Naive thymus-derived CD8-positive, alpha-beta T cell (primary cell): ENCODE measurements at regions not wholly inside any gene's neighbourhood (a gene's known extent, or its start where the extent isn't known, plus 50 kb on each side); places are given as distances from the start of the nearest gene placed in this dataset.
A peak's percentile ranks its signal among the peaks of the same experiment; 100 is the strongest.
"Not testable (repeated sequence)": the region's sequence is repeated elsewhere in the genome, so short reads cannot be mapped to it uniquely, and the experiment has no call there.

Experiments used
- ATAC-seq, 2 donors: fragments of 150-1000 bp; cut with Tn5 transposase in 1 of 2; sonication (Bioruptor Pico), chemical (Tn5 transposase) in 1 of 2; 1 replicate in 1 of 2; 2 replicates in 1 of 2; pipeline ENCODE4 v1.10.0; 2021; ENCODE audit warnings: mild to moderate bottlenecking in 2 of 2, moderate library complexity in 2 of 2
- POLR2A ChIA-PET: fragments of 350-600 bp; sonication (Branson Sonifier 250); formaldehyde crosslinking; loops from one replicate; lab custom pipeline; 2021; ENCODE audit warnings: antibody characterized with exemption; lab: Charles Lee
- DNase-seq, 10 donors: peaks; one replicate each; pipeline versions ENCODE4 v3.0.0 to v3.0.0-alpha.2; 2020 to 2022
- H3K27ac Mint-ChIP-seq, 10 donors: one replicate each; pipeline ENCODE4 v1.8.0; 2020 to 2022; ENCODE audit warnings: mild to moderate bottlenecking in 10 of 10, mixed read lengths in 10 of 10, moderate library complexity in 4 of 10, inconsistent platforms in 1 of 10
- H3K27me3 Mint-ChIP-seq, 5 donors: one replicate each; pipeline ENCODE4 v1.8.0; 2021 to 2022; ENCODE audit warnings: mixed read lengths in 5 of 5
- H3K36me3 Mint-ChIP-seq, 3 donors: one replicate each; pipeline ENCODE4 v1.8.0; 2020 to 2022; ENCODE audit warnings: mixed read lengths in 3 of 3, mild to moderate bottlenecking in 2 of 3, inconsistent platforms in 1 of 3
- H3K4me1 Mint-ChIP-seq, 4 donors: one replicate each; pipeline ENCODE4 v1.8.0; 2021 to 2022; ENCODE audit warnings: mixed read lengths in 4 of 4
- H3K4me3 Mint-ChIP-seq, 10 donors: one replicate each; pipeline ENCODE4 v1.8.0; 2020 to 2022; ENCODE audit warnings: mild to moderate bottlenecking in 10 of 10, mixed read lengths in 10 of 10, moderate library complexity in 6 of 10, inconsistent platforms in 1 of 10
- H3K9me3 Mint-ChIP-seq, 9 donors: one replicate each; pipeline ENCODE4 v1.8.0; 2020 to 2022; ENCODE audit warnings: mixed read lengths in 9 of 9, mild to moderate bottlenecking in 3 of 9, inconsistent platforms in 1 of 9, moderate library complexity in 1 of 9

GRCh38 chr5:97979740-97980139 lies 793.7 kb upstream of the RGMB start:
- Mint-ChIP-seq H3K27me3 (no peaks in the 10 kb centered on the region), H3K27ac (no peak overlapping the region), H3K36me3 (no peaks in the 10 kb centered on the region), H3K4me1 (no peaks in the 10 kb centered on the region), H3K9me3 (peaks cover 0 to 10% (median 0%) of the 10 kb centered on the region in 9 donors), H3K4me3 (no peak overlapping the region)
- POLR2A ChIA-PET = no interaction called here
- DNase-seq (no peak), ATAC-seq (no peak)

GRCh38 chr5:97980291-97980690 lies 793.2 kb upstream of the RGMB start:
- POLR2A ChIA-PET = no interaction called here
- H3K9me3 Mint-ChIP-seq = peaks cover 0 to 10% (median 0%) of the 10 kb centered on the region in 9 donors
- no peaks in the 10 kb centered on the region for H3K27me3 Mint-ChIP-seq
- no peaks in the 10 kb centered on the region for H3K4me1 Mint-ChIP-seq
- peak overlapping the region in 1 of 10 donors; percentile 25 for H3K27ac Mint-ChIP-seq
- H3K36me3 Mint-ChIP-seq = no peaks in the 10 kb centered on the region
- ATAC-seq = no peak
- no peak for DNase-seq
- no peak overlapping the region for H3K4me3 Mint-ChIP-seq

GRCh38 chr5:97986069-97986468 lies 787.4 kb upstream of the RGMB start:
- H3K4me3 Mint-ChIP-seq = no peak overlapping the region
- peaks cover 0 to 8% (median 3%) of the 10 kb centered on the region in 9 donors for H3K9me3 Mint-ChIP-seq

GRCh38 chr5:97991236-97991635 lies 782.2 kb upstream of the RGMB start:
- no peak for DNase-seq
- peaks cover 0 to 3% (median 0%) of the 10 kb centered on the region in 5 donors for H3K27me3 Mint-ChIP-seq
- peaks cover 0 to 1% (median 0%) of the 10 kb centered on the region in 3 donors for H3K36me3 Mint-ChIP-seq
- POLR2A ChIA-PET = no interaction called here
- no peak for ATAC-seq
- H3K4me1 Mint-ChIP-seq = no peaks in the 10 kb centered on the region
- H3K4me3 Mint-ChIP-seq = no peak overlapping the region
- peaks cover 0 to 26% (median 10%) of the 10 kb centered on the region in 9 donors for H3K9me3 Mint-ChIP-seq
- H3K27ac Mint-ChIP-seq = no peak overlapping the region

More at GRCh38 chr5:97986069-97986468, 787.4 kb upstream of the RGMB start:
- ATAC-seq = no peak
- Mint-ChIP-seq H3K36me3 (no peaks in the 10 kb centered on the region), H3K27ac (no peak overlapping the region), H3K27me3 (peaks cover 0 to 2% (median 0%) of the 10 kb centered on the region in 5 donors), H3K4me1 (no peaks in the 10 kb centered on the region)
- POLR2A ChIA-PET = no interaction called here
- no peak for DNase-seq

- H3K36me3 Mint-ChIP-seq = peaks cover 0 to 1% (median 0%) of the 10 kb centered on the region in 3 donors
- no peak overlapping the region for H3K4me3 Mint-ChIP-seq
- POLR2A ChIA-PET = no interaction called here
- DNase-seq (no peak), ATAC-seq (no peak)
- H3K4me1 Mint-ChIP-seq = no peaks in the 10 kb centered on the region
- peaks cover 0 to 3% (median 0%) of the 10 kb centered on the region in 5 donors for H3K27me3 Mint-ChIP-seq
- no peak overlapping the region for H3K27ac Mint-ChIP-seq
- H3K9me3 Mint-ChIP-seq = peaks cover 0 to 10% (median 7%) of the 10 kb centered on the region in 9 donors
Observed at GRCh38 chr5:97998941-97999340, 774.5 kb upstream of the RGMB start.

- H3K4me1 Mint-ChIP-seq = no peaks in the 10 kb centered on the region
- no peak for DNase-seq
- H3K27ac Mint-ChIP-seq = no peak overlapping the region
- H3K36me3 Mint-ChIP-seq = no peaks in the 10 kb centered on the region
- H3K4me3 Mint-ChIP-seq = no peak overlapping the region
- POLR2A ChIA-PET = no interaction called here
- ATAC-seq = no peak
- peaks cover 0 to 2% (median 0%) of the 10 kb centered on the region in 5 donors for H3K27me3 Mint-ChIP-seq
- peaks cover 0 to 9% (median 4%) of the 10 kb centered on the region in 9 donors for H3K9me3 Mint-ChIP-seq
Observed at GRCh38 chr5:98004463-98004862, 769.0 kb upstream of the RGMB start.

- peaks cover 0 to 7% (median 0%) of the 10 kb centered on the region in 5 donors for H3K27me3 Mint-ChIP-seq
- POLR2A ChIA-PET = no interaction called here
- no peak overlapping the region for H3K4me3 Mint-ChIP-seq
- DNase-seq (no peak), ATAC-seq (no peak)
- no peak overlapping the region for H3K27ac Mint-ChIP-seq
- no peaks in the 10 kb centered on the region for H3K36me3 Mint-ChIP-seq
- H3K4me1 Mint-ChIP-seq = no peaks in the 10 kb centered on the region
- H3K9me3 Mint-ChIP-seq = no peaks in the 10 kb centered on the region
Observed at GRCh38 chr5:98016771-98017170, 756.7 kb upstream of the RGMB start.

GRCh38 chr5:98030273-98030672 lies 743.2 kb upstream of the RGMB start:
- POLR2A ChIA-PET = not testable (repeated sequence)

GRCh38 chr5:98031036-98031435 lies 742.4 kb upstream of the RGMB start:
- H3K36me3 Mint-ChIP-seq, DNase-seq, H3K27me3 Mint-ChIP-seq, H3K4me3 Mint-ChIP-seq, H3K27ac Mint-ChIP-seq, H3K4me1 Mint-ChIP-seq, POLR2A ChIA-PET, ATAC-seq: not testable (repeated sequence)
- H3K9me3 Mint-ChIP-seq = peaks cover 0 to 13% (median 2%) of the 10 kb centered on the region in 9 donors

More at GRCh38 chr5:98030273-98030672, 743.2 kb upstream of the RGMB start:
- ATAC-seq, H3K36me3 Mint-ChIP-seq, H3K27me3 Mint-ChIP-seq, DNase-seq, H3K4me3 Mint-ChIP-seq, H3K27ac Mint-ChIP-seq, H3K4me1 Mint-ChIP-seq: not testable (repeated sequence)
- peaks cover 2 to 17% (median 8%) of the 10 kb centered on the region in 9 donors for H3K9me3 Mint-ChIP-seq

GRCh38 chr5:98031496-98031895 lies 742.0 kb upstream of the RGMB start:
- H3K27me3 Mint-ChIP-seq = peaks cover 0 to 2% (median 0%) of the 10 kb centered on the region in 5 donors
- peaks cover 0 to 4% (median 0%) of the 10 kb centered on the region in 3 donors for H3K36me3 Mint-ChIP-seq
- ATAC-seq (no peak), DNase-seq (no peak)
- POLR2A ChIA-PET = no interaction called here
- no peaks in the 10 kb centered on the region for H3K4me1 Mint-ChIP-seq
- no peak overlapping the region for H3K27ac Mint-ChIP-seq
- peaks cover 0 to 13% (median 2%) of the 10 kb centered on the region in 9 donors for H3K9me3 Mint-ChIP-seq
- no peak overlapping the region for H3K4me3 Mint-ChIP-seq

- ATAC-seq = no peak
- H3K27me3 Mint-ChIP-seq = peaks cover 0 to 2% (median 0%) of the 10 kb centered on the region in 5 donors
- H3K4me1 Mint-ChIP-seq = no peaks in the 10 kb centered on the region
- peaks cover 0 to 13% (median 2%) of the 10 kb centered on the region in 9 donors for H3K9me3 Mint-ChIP-seq
- peaks cover 0 to 4% (median 0%) of the 10 kb centered on the region in 3 donors for H3K36me3 Mint-ChIP-seq
- no peak for DNase-seq
- POLR2A ChIA-PET = no interaction called here
- no peak overlapping the region for H3K4me3 Mint-ChIP-seq
- no peak overlapping the region for H3K27ac Mint-ChIP-seq
Observed at GRCh38 chr5:98031926-98032325, 741.5 kb upstream of the RGMB start.

GRCh38 chr5:98041661-98042060 lies 731.8 kb upstream of the RGMB start:
- peaks cover 0 to 1% (median 0%) of the 10 kb centered on the region in 5 donors for H3K27me3 Mint-ChIP-seq
- DNase-seq = no peak
- peaks cover 0 to 4% (median 0%) of the 10 kb centered on the region in 9 donors for H3K9me3 Mint-ChIP-seq
- no peak for ATAC-seq
- no peaks in the 10 kb centered on the region for H3K36me3 Mint-ChIP-seq
- H3K4me1 Mint-ChIP-seq = no peaks in the 10 kb centered on the region
- H3K4me3 Mint-ChIP-seq = no peak overlapping the region
- no peak overlapping the region for H3K27ac Mint-ChIP-seq
- POLR2A ChIA-PET = no interaction called here

GRCh38 chr5:98042521-98042920 lies 730.9 kb upstream of the RGMB start:
- Mint-ChIP-seq H3K27me3 (peaks cover 0 to 3% (median 1%) of the 10 kb centered on the region in 5 donors), H3K36me3 (no peaks in the 10 kb centered on the region), H3K4me3 (no peak overlapping the region), H3K4me1 (no peaks in the 10 kb centered on the region), H3K27ac (no peak overlapping the region), H3K9me3 (peaks cover 0 to 4% (median 0%) of the 10 kb centered on the region in 9 donors)
- no peak for ATAC-seq
- POLR2A ChIA-PET = no interaction called here
- DNase-seq = no peak

- POLR2A ChIA-PET = no interaction called here
Observed at GRCh38 chr5:98042961-98043360, 730.5 kb upstream of the RGMB start.

More at GRCh38 chr5:98042961-98043360, 730.5 kb upstream of the RGMB start:
- no peak for ATAC-seq
- Mint-ChIP-seq H3K4me1 (no peaks in the 10 kb centered on the region), H3K27me3 (peaks cover 0 to 3% (median 1%) of the 10 kb centered on the region in 5 donors), H3K27ac (no peak overlapping the region), H3K9me3 (peaks cover 0 to 4% (median 0%) of the 10 kb centered on the region in 9 donors), H3K4me3 (no peak overlapping the region), H3K36me3 (no peaks in the 10 kb centered on the region)
- no peak for DNase-seq
